GM12892 (cell line): ENCODE measurements at regions not wholly inside any gene's neighbourhood (a gene's known extent, or its start where the extent isn't known, plus 50 kb on each side); places are given as distances from the start of the nearest gene placed in this dataset.

Experiments used
- POLR2A ChIP-seq: IDR thresholded peaks from 2 replicates; pipeline ENCODE4 v1.6.1; 2011; ENCODE audit warnings: low read depth, low read length, control low read depth
- POLR2AphosphoS5 ChIP-seq: IDR thresholded peaks from 2 replicates; pipeline ENCODE4 v1.6.1; 2011; ENCODE audit warnings: low read depth, low read length, control low read depth
- TAF1 ChIP-seq: IDR thresholded peaks from 2 replicates; pipeline ENCODE4 v1.6.1; 2011; ENCODE audit warnings: low read depth, mild to moderate bottlenecking, control low read depth, low read length, borderline replicate concordance

- TF ChIP-seq POLR2A (no peak), TAF1 (no peak), POLR2AphosphoS5 (no peak)
Measured at GRCh38 chr7:85708221-85708620, 521.4 kb upstream of the SEMA3D start.
